ENCODE measurements at regions not wholly inside any gene's neighbourhood (a gene's known extent, or its start where the extent isn't known, plus 50 kb on each side); places are given as distances from the start of the nearest gene placed in this dataset.

DNA sequence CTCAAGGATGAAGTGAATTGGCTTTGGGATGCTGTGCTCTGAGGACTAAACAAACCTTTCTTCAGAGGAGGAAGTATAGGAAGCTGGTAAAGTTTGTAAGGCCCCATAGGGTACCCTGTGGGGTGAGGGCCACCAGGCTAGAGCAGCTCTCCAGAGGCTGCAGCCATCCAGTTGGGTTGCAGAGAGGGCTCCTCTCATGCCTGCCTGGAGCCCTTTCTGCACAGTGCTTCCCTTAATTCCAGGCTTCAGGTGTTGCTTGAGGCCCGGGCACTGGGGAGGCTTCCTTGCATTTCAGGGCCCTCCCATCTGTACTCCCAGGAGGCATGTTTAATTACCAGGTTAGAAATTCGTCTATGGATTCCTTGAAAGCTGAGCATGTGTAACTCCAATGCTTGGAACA is 95.3 kb upstream of the FSTL4 start:
- DNase-seq (ENCODE audit: low read depth): no peak

DNA sequence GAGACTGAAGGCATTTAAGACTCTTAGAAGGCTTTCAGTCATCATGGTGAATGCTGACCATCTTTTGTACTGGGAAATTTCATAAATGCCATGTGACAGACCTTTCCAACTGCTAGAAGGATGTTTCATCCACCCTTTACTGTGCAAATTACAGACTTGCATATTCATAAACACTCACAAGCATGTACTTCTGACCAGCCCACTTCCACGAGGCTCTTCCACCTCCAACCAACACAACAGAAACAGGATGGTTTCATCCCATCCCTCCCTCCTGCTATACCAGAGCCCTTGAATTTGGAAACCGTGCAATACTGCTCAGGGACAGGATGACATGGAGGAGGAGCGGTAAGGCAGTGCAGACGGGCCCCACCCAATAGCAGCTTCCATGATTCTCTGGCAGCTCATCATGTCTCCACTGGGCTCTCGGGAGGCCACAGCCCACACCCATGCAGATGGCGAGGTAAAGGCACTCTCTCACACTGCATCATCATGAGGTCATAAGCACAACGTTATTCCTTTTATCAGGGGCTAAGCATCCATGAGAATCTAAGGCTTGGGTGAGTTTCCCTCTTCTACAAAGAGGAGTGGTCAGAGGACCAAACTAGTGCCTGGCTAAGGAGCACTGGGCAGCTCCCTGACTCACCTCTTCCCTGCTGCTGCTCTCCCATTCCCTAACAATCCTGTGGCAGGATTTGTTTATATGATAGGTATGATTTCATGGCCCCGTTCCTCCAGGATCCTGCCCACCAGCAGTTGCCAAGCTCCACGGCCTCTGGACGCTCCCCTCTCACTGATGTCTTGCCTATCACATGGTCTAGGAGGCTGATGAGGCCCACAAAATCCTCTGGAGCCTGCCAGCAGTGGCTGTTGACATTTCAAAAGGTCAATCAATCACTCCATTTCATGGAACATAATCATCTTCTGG is 94.4 kb upstream of the FSTL4 start:
- no peak for DNase-seq (ENCODE audit: low read depth)

DNA sequence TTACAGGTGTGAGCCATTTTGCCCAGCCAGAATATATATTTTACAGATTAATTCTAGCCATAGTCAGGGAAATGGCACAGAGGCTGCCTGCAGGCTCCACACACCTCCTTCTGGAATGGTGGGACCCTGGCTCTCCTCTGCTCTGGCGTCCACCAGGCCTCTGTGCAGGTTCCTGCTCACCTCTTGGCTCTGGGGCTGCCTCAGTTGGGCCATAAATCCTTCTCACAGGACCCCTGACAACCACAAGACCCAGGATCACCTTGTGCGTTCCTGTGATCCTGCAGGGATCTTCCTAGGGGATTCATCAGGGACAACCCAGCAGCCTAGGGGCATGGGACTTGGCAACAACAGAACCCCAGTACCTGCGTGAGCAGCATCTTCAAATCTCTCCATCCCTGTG is 93.0 kb upstream of the FSTL4 start:
- no peak for DNase-seq (ENCODE audit: low read depth)

GRCh38 chr5:133704411-133704810 is 92.1 kb upstream of the FSTL4 start:
- no peak for DNase-seq (ENCODE audit: low read depth)

DNA sequence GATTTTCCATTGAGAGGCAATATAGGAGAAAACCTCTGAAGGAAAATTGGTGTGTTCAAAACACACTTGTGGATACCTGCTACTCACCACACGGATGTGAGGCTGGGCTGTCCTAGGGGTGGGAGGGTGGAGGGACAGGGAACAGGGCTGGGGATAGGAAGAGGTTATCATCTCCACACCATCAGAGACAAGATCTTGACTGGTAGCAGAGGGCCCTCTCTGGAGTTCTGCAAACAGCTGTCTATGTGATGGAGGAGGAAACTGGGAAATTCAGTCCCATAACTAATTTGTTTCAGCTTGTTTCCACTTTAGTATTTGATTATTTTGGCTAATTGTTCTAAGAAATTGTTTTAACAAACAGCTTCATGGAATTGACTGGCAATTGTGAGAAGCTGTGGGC is 91.6 kb upstream of the FSTL4 start:
- DNase-seq (ENCODE audit: low read depth): no peak

GRCh38 chr5:133702791-133703770 is 90.7 kb upstream of the FSTL4 start:
- DNase-seq (ENCODE audit: low read depth): no peak

- DNase-seq (ENCODE audit: low read depth): no peak
Measured at GRCh38 chr5:133701871-133702270, 89.5 kb upstream of the FSTL4 start.

DNA sequence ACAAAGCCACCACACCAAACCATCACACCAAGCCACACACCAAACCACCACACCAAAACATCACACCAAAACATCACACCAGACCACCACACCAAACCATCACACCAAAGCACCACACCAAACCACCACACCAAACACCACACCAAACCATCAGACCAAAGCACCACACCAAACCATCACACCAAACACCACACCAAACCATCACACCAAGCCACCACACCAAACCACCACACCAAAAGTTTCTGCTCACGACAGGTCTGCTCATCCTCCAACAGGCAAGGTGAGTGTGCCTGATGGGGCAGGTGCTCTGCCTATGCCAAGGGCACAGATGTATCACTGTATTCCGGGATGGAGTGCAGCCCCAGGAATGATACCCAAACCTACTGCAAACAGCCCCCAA is 87.9 kb upstream of the FSTL4 start:
- DNase-seq (ENCODE audit: low read depth): no peak

GRCh38 chr5:133698646-133699526 is 86.5 kb upstream of the FSTL4 start:
- DNase-seq (ENCODE audit: low read depth): no peak

GRCh38 chr5:133698259-133698554 is 85.9 kb upstream of the FSTL4 start:
- DNase-seq (ENCODE audit: low read depth): no peak

DNA sequence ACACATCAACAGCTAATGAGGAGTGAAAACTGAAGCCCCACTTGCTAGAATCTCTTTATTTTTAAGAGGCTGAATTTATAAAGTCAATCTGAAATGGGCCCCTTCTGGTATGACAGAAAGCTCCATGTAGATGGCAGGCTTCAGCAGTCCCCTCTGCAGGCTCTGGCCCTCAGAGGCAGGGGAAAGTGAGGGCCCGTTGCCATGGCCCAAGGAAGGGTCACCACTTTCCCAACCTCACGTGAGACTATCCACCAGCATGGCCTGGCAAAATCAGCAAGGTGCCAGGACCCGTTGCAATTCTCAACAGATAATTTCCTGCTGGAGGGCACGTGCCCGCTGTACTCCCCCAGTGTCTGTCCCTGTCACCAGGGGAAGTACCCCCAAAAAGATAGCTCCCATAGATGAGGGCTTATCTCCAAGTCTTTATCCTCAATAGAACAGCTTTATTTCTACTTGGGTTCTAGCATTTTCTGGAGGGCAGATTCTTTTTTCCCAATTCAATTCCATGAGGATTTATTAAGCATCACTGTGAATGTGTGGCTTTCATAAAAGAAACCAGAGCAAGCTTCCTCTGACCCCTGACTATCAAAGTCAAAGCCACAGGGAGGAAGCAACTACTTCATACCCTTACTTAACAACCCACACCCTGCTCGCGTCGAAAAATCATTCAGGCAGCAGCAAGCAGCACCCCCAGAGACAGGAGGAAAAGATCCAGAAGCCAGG is 85.4 kb upstream of the FSTL4 start:
- DNase-seq (ENCODE audit: low read depth): no peak

DNA sequence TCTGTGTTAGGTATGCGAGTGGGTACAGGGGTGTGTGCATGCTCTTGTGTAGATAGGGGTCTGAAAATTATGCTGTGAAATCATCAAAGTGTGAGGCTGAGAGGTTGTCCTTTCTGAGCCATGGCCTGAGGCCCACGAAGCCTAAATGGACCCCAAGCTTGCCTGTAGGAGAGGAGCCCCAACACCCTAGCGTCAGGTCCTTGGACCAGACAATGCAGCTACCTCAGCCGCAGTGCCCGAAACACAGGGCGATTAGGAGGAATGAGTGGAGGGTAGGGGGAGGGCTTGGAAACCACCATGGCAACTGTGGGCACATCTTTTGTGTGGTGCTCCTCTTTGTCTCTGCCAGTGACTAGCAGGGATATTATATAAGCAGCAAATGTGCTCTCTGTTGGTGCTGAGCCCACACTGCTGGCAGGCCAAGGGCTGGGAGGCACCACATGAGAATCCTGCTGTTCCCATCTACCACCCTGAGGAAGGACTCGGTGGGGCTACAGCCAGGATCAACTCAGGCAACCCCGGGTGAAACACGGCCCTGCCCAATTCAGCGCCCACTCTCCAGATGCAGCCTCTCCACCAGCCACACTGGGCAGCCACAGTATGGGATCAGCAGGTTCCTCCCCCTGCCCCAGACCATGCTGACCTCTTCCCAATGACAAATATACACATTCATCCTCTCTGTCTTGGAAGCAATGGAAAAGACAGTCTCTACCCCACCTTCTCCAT is 84.6 kb upstream of the FSTL4 start:
- no peak for DNase-seq (ENCODE audit: low read depth)

GRCh38 chr5:133696006-133696584 is 83.8 kb upstream of the FSTL4 start:
- no peak for DNase-seq (ENCODE audit: low read depth)

DNA sequence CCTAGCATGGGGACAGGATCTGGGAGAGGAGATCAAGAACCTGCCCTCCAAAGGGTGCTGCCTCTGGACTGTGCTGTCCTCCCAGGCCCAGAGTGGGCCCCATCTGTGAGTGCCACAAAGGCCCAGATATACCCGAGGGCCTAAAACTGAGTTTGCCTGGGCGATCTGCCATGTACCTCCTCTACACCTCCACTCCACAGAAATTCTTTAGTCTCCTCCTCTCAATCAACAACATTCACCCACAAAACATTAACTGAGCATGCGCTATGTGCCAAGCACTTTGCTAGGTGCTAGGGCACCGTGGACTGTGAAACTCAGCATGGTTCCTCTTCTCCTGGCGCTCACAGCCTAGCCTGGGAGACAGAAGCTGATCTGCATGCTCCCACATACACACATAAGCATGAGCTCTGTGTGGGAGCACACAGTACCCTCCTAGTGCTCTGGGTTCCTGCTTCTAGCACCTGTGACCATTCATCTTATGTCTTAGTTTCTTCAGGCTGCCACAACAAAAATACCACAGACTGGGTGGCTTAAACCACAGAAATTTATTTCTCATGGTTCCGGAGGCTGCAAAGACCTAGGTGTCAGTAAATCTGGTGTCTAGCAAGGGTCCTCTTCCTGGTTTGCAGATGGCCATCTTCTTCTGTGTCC is 82.0 kb upstream of the FSTL4 start:
- no peak for DNase-seq (ENCODE audit: low read depth)

GRCh38 chr5:133691448-133691847 is 79.1 kb upstream of the FSTL4 start:
- DNase-seq (ENCODE audit: low read depth): no peak

DNA sequence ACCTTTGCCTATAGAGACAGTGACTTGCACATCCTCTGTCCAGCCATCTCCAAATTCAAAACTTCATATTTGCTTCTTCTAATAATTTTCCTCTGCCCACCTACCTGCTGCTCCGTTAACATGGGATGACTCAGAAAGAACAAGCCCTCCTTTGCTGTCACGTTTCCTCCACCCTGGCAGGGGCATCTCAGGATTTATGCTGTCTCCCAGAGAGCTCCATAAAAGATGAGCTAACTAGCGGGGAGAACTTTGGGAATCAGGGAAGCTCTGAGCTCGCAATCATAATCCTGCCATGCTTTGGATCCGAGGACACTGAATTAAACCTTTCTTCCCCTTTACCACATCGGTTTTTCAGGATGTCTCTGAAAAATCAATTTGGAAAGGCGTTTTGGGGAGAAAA is 78.4 kb upstream of the FSTL4 start:
- no peak for DNase-seq (ENCODE audit: low read depth)

- no peak for DNase-seq (ENCODE audit: low read depth)
Measured at GRCh38 chr5:133688391-133688790, 76.0 kb upstream of the FSTL4 start.

GRCh38 chr5:133687212-133688061 is 75.1 kb upstream of the FSTL4 start:
- no peak for DNase-seq (ENCODE audit: low read depth)

DNA sequence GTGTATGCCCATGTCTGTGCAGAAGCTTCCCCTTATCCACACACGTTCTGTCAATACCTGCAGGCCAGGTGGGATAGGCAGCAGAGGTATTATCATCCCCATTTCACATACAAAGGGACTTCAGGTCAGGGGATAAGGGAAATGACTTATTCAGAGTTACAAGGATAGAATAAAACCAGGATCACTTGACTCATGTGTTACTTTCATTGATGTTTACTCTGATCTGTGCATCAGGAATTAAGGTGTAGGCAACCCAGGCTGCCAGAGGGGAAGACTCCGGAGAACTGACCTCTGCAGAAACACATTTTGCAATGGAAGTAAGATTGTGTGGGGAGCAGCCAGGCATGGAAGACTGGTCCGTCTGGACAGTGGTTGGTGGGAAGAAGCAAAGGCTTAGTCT is 74.2 kb upstream of the FSTL4 start:
- DNase-seq (ENCODE audit: low read depth): no peak

Measured in GM04504 (cell line).